CD14-positive monocyte (primary cell): ENCODE measurements at regions not wholly inside any gene's neighbourhood (a gene's known extent, or its start where the extent isn't known, plus 50 kb on each side); places are given as distances from the start of the nearest gene placed in this dataset.

Experiments
- DNase-seq, 3 donors: peaks; one replicate each; pipeline ENCODE4 v3.0.0-alpha.2; 2011 to 2022
- H2AFZ ChIP-seq: 2 replicates; pipeline ENCODE4 v1.6.0; 2012; ENCODE audit warnings: mild to moderate bottlenecking, low read depth, low read length, inconsistent platforms; ENCODE audit not compliant: insufficient read depth, poor library complexity, severe bottlenecking
- H3K27ac ChIP-seq, 2 donors: 1 replicate in 1 of 2; 2 replicates in 1 of 2; pipeline ENCODE4 v1.5.1; 2012 to 2013; ENCODE audit warnings: low read length in 2 of 2, control low read depth in 1 of 2, inconsistent platforms in 1 of 2, low read depth in 1 of 2, mild to moderate bottlenecking in 1 of 2
- H3K27me3 ChIP-seq, 2 donors: one replicate each; pipeline versions ENCODE4 v1.6.0 to v1.6.1; 2011 to 2013; ENCODE audit warnings: low read length in 2 of 2; ENCODE audit not compliant: control insufficient read depth in 2 of 2, insufficient read depth in 2 of 2
- H3K36me3 ChIP-seq, 2 donors: replicated peaks in 1 of 2; 1 replicate in 1 of 2; 2 replicates in 1 of 2; pipeline versions ENCODE4 v1.5.1 to v1.6.1; 2012 to 2013; ENCODE audit warnings: low read length in 2 of 2, control low read depth in 1 of 2, inconsistent platforms in 1 of 2, mild to moderate bottlenecking in 1 of 2; ENCODE audit not compliant: insufficient read depth in 2 of 2, control insufficient read depth in 1 of 2
- H3K4me1 ChIP-seq, 2 donors: 1 replicate in 1 of 2; 2 replicates in 1 of 2; pipeline versions ENCODE4 v1.5.1 to v1.6.1; 2012 to 2013; ENCODE audit warnings: low read length in 2 of 2, control low read depth in 1 of 2, inconsistent platforms in 1 of 2, mild to moderate bottlenecking in 1 of 2, moderate library complexity in 1 of 2; ENCODE audit not compliant: insufficient read depth in 2 of 2, control insufficient read depth in 1 of 2
- H3K4me2 ChIP-seq: replicated peaks from 2 replicates; pipeline ENCODE3; 2012; ENCODE audit warnings: low read length, moderate library complexity, mild to moderate bottlenecking; ENCODE audit not compliant: poor library complexity, severe bottlenecking; ENCODE audit errors: extremely low read depth
- H3K4me3 ChIP-seq, 3 experiments: fragments of 200-600 bp in 1 of 3; sonication (generic) in 1 of 3; replicated peaks in 1 of 3; 1 replicate in 2 of 3; 2 replicates in 1 of 3; pipeline ENCODE4 v1.5.1; 2011 to 2013; ENCODE audit warnings: low read length in 3 of 3, mild to moderate bottlenecking in 3 of 3, control low read depth in 2 of 3, low read depth in 2 of 3, inconsistent platforms in 1 of 3, moderate library complexity in 1 of 3
- H3K79me2 ChIP-seq: 2 replicates; pipeline ENCODE4 v1.6.0; 2012; ENCODE audit warnings: mild to moderate bottlenecking, control low read depth, inconsistent platforms, low read length, moderate library complexity; ENCODE audit not compliant: insufficient read depth
- H3K9ac ChIP-seq: 2 replicates; pipeline ENCODE4 v1.6.0; 2017; ENCODE audit warnings: low read length, mild to moderate bottlenecking; ENCODE audit not compliant: insufficient read depth, poor library complexity, severe bottlenecking
- H3K9me3 ChIP-seq, 2 donors: replicated peaks in 1 of 2; 1 replicate in 1 of 2; 2 replicates in 1 of 2; pipeline versions ENCODE4 v1.5.1 to v1.6.1; 2012 to 2013; ENCODE audit warnings: low read length in 2 of 2, control low read depth in 1 of 2; ENCODE audit not compliant: control insufficient read depth in 1 of 2, insufficient read depth in 1 of 2
- H4K20me1 ChIP-seq: 2 replicates; pipeline ENCODE4 v1.6.0; 2012; ENCODE audit warnings: mild to moderate bottlenecking, low read length, control low read depth, moderate library complexity; ENCODE audit not compliant: insufficient read depth
- H3K27ac Mint-ChIP-seq, 7 donors: one replicate each; pipeline ENCODE4 v1.8.0; 2020; ENCODE audit warnings: mild to moderate bottlenecking in 7 of 7, mixed read lengths in 7 of 7, moderate library complexity in 6 of 7, inconsistent platforms in 2 of 7
- H3K27me3 Mint-ChIP-seq, 3 donors: one replicate each; pipeline ENCODE4 v1.8.0; 2021 to 2022; ENCODE audit warnings: low read depth in 3 of 3, mild to moderate bottlenecking in 3 of 3, mixed read lengths in 3 of 3, moderate library complexity in 3 of 3, inconsistent platforms in 1 of 3
- H3K36me3 Mint-ChIP-seq, 2 donors: one replicate each; pipeline ENCODE4 v1.8.0; 2020; ENCODE audit warnings: mixed read lengths in 2 of 2, inconsistent platforms in 1 of 2, mild to moderate bottlenecking in 1 of 2
- H3K4me1 Mint-ChIP-seq: one replicate; pipeline ENCODE4 v1.8.0; 2020; ENCODE audit warnings: mild to moderate bottlenecking, mixed read lengths
- H3K4me3 Mint-ChIP-seq, 2 donors: one replicate each; pipeline ENCODE4 v1.8.0; 2020; ENCODE audit warnings: mild to moderate bottlenecking in 2 of 2, mixed read lengths in 2 of 2, moderate library complexity in 1 of 2
- H3K9me3 Mint-ChIP-seq, 7 donors: one replicate each; pipeline ENCODE4 v1.8.0; 2020 to 2022; ENCODE audit warnings: mixed read lengths in 7 of 7, mild to moderate bottlenecking in 6 of 7, moderate library complexity in 6 of 7, inconsistent platforms in 2 of 7
- CTCF ChIP-seq: fragments of 200-600 bp; IDR thresholded peaks from one replicate; pipeline ENCODE4 v1.8.0; 2022; ENCODE audit warnings: antibody characterized with exemption, mild to moderate bottlenecking
- WGBS: methylation state at CpG from one replicate; pipeline ENCODE4 v1.1.5; 2013; ENCODE audit warnings: missing lambda C conversion rate; ENCODE audit not compliant: insufficient coverage; 5-methylcytosine and 5-hydroxymethylcytosine counted together
- intact Hi-C, 2 donors: fragments of 100-400 bp; cut with micrococcal nuclease; formaldehyde crosslinking; loops; one replicate each; pipeline versions ENCODE4 v1.15.0 to v1.15.1; 2023

GRCh38 chr5:60325870-60326269, 374.1 kb downstream of the DEPDC1B start:
- H3K27ac Mint-ChIP-seq, result no peak overlapping the region
- no peaks in the 10 kb centered on the region for H3K36me3 Mint-ChIP-seq
- H3K9me3 ChIP-seq, result peaks cover 3 to 16% of the 10 kb centered on the region in 2 donors
- H3K4me1 ChIP-seq, result no peaks in the 10 kb centered on the region
- no peak overlapping the region for H3K4me3 ChIP-seq
- no peak for DNase-seq
- no peaks in the 10 kb centered on the region for H3K36me3 ChIP-seq
- H3K4me2 ChIP-seq, result no peak overlapping the region
- no CpG with 5 or more reads among the region's 2 CpGs for WGBS
- no peak overlapping the region for H3K27ac ChIP-seq
- no peaks in the 10 kb centered on the region for H3K27me3 ChIP-seq
- no peaks in the 10 kb centered on the region for H4K20me1 ChIP-seq
- peaks cover 7 to 32% (median 9%) of the 10 kb centered on the region in 7 donors for H3K9me3 Mint-ChIP-seq
- no peak overlapping the region for H3K9ac ChIP-seq
- H3K4me1 Mint-ChIP-seq, result no peaks in the 10 kb centered on the region
- no peak for TF ChIP-seq CTCF
- intact Hi-C loops, result no loop called here
- no peaks in the 10 kb centered on the region for H3K79me2 ChIP-seq
- H3K27me3 Mint-ChIP-seq, result peaks cover 0 to 1% (median 0%) of the 10 kb centered on the region in 3 donors
- H3K4me3 Mint-ChIP-seq, result no peak overlapping the region
- H2AFZ ChIP-seq, result no peak overlapping the region

- WGBS, result 100% methylated on average over 2 of the region's 3 CpGs
- no peaks in the 10 kb centered on the region for H3K79me2 ChIP-seq
- Mint-ChIP-seq H3K9me3 (peaks cover 8 to 36% (median 17%) of the 10 kb centered on the region in 7 donors), H3K27ac (no peak overlapping the region), H3K4me3 (no peak overlapping the region), H3K4me1 (peaks cover 1% of the 10 kb centered on the region), H3K27me3 (peaks cover 0 to 1% (median 0%) of the 10 kb centered on the region in 3 donors), H3K36me3 (no peaks in the 10 kb centered on the region)
- H2AFZ ChIP-seq, result no peak overlapping the region
- no peaks in the 10 kb centered on the region for H3K27me3 ChIP-seq
- intact Hi-C loops, result no loop called here
- no peak for DNase-seq
- no peak overlapping the region for H3K27ac ChIP-seq
- TF ChIP-seq CTCF, result no peak
- H3K4me3 ChIP-seq, result no peak overlapping the region
- no peaks in the 10 kb centered on the region for H3K4me1 ChIP-seq
- H3K4me2 ChIP-seq, result no peak overlapping the region
- peaks cover 5 to 10% of the 10 kb centered on the region in 2 donors for H3K9me3 ChIP-seq
- no peaks in the 10 kb centered on the region for H4K20me1 ChIP-seq
- H3K36me3 ChIP-seq, result no peaks in the 10 kb centered on the region
- H3K9ac ChIP-seq, result no peak overlapping the region
These were observed 376.4 kb downstream of the DEPDC1B start for GRCh38 chr5:60323596-60323995.
